ENCODE measurements at regions not wholly inside any gene's neighbourhood (a gene's known extent, or its start where the extent isn't known, plus 50 kb on each side); places are given as distances from the start of the nearest gene placed in this dataset.

DNA sequence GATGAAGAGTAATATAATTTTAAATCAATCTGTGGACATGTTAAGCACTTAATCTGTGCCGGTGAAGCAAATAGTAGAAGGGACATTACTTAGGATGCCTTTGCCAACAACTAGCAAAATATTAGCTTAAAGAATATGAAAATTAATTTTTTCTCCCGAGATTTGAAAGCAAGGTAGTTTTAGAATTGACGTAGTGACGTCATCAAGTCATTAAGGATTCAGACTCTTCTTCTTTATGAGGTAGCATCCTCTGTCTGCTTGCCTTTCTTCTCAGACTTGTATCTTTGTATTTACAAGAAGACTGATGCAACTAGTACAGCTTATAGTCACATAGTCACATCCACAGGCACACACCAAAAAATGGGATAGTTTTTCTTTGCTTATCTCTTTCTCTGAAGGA, 374.4 kb downstream of the MMUT start:
- Mint-ChIP-seq H3K4me1 (no peaks in the 10 kb centered on the region), H3K9me3 (peaks cover 11% of the 10 kb centered on the region), H3K27me3 (no peaks in the 10 kb centered on the region), H3K36me3 (no peaks in the 10 kb centered on the region), H3K4me3 (no peak overlapping the region), H3K27ac (no peak overlapping the region)
- no peak for ATAC-seq

DNA sequence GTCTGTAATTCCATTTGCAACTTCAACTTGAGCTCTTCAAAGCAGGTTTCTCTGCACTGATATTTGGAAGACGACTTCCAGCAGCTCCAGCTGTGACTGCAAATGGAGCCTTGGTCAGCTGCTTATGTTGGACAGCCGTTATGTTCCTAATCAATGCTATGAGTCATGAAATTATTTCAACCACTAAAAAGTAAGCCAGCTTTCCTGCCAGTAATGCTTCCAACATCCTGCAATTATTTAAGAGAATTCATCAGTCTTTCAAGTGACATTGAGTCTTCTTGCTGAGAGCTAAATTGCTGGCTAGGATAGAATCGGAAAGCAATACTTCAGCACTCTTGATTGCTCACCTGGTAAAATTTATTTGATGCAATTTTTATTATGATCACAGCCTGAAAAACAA, 375.7 kb downstream of the MMUT start:
- no peaks in the 10 kb centered on the region for H3K4me1 Mint-ChIP-seq
- H3K27me3 Mint-ChIP-seq: no peaks in the 10 kb centered on the region
- no peaks in the 10 kb centered on the region for H3K36me3 Mint-ChIP-seq
- H3K4me3 Mint-ChIP-seq: no peak overlapping the region
- no peak overlapping the region for H3K27ac Mint-ChIP-seq
- H3K9me3 Mint-ChIP-seq: peaks cover 10% of the 10 kb centered on the region
- ATAC-seq: no peak

DNA sequence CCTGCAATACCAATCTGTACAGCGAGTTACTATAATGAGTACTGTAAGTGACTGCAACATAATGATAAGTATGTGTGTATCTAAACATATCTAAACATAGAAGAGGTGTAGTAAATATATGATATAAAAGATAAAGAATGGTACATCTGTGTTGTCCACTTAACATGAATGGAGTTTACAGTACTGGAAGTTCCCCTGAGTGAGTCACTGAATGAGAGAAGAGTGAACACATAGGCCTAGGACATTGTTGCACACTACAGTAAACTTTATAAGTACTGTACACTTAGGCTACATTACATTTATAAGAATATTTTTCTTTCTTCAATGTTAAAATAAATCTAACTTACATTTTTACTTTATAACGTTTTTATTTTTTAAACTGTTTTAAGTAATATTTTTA, 380.4 kb downstream of the MMUT start:
- ATAC-seq: no peak
- H3K27me3 Mint-ChIP-seq: no peaks in the 10 kb centered on the region
- H3K36me3 Mint-ChIP-seq: no peaks in the 10 kb centered on the region
- H3K4me1 Mint-ChIP-seq: no peaks in the 10 kb centered on the region
- no peak overlapping the region for H3K27ac Mint-ChIP-seq
- no peak overlapping the region for H3K4me3 Mint-ChIP-seq
- H3K9me3 Mint-ChIP-seq: peaks cover 17% of the 10 kb centered on the region

GRCh38 chr6:49072885-49073620, 390.0 kb downstream of the MMUT start:
- Mint-ChIP-seq H3K4me1 (no peaks in the 10 kb centered on the region), H3K4me3 (no peak overlapping the region), H3K9me3 (peaks cover 15% of the 10 kb centered on the region), H3K27me3 (no peaks in the 10 kb centered on the region), H3K36me3 (no peaks in the 10 kb centered on the region), H3K27ac (no peak overlapping the region)
- ATAC-seq: no peak

- H3K36me3 Mint-ChIP-seq: no peaks in the 10 kb centered on the region
- no peak for ATAC-seq
- no peaks in the 10 kb centered on the region for H3K27me3 Mint-ChIP-seq
- peaks cover 17% of the 10 kb centered on the region for H3K9me3 Mint-ChIP-seq
- H3K4me3 Mint-ChIP-seq: no peak overlapping the region
- no peak overlapping the region for H3K27ac Mint-ChIP-seq
- H3K4me1 Mint-ChIP-seq: no peaks in the 10 kb centered on the region
Measured at GRCh38 chr6:49072146-49072545, 390.9 kb downstream of the MMUT start.

- H3K36me3 Mint-ChIP-seq: no peaks in the 10 kb centered on the region
- peaks cover 26% of the 10 kb centered on the region for H3K9me3 Mint-ChIP-seq
- no peaks in the 10 kb centered on the region for H3K27me3 Mint-ChIP-seq
- H3K4me1 Mint-ChIP-seq: no peaks in the 10 kb centered on the region
- H3K27ac Mint-ChIP-seq: no peak overlapping the region
- no peak for ATAC-seq
- H3K4me3 Mint-ChIP-seq: no peak overlapping the region
Measured at GRCh38 chr6:49070411-49070810, 392.6 kb downstream of the MMUT start.

GRCh38 chr6:49054311-49054710, 408.7 kb downstream of the MMUT start:
- Mint-ChIP-seq H3K4me1 (no peaks in the 10 kb centered on the region), H3K27me3 (no peaks in the 10 kb centered on the region), H3K27ac (no peak overlapping the region), H3K4me3 (no peak overlapping the region), H3K36me3 (no peaks in the 10 kb centered on the region), H3K9me3 (peaks cover 6% of the 10 kb centered on the region)
- ATAC-seq: no peak

DNA sequence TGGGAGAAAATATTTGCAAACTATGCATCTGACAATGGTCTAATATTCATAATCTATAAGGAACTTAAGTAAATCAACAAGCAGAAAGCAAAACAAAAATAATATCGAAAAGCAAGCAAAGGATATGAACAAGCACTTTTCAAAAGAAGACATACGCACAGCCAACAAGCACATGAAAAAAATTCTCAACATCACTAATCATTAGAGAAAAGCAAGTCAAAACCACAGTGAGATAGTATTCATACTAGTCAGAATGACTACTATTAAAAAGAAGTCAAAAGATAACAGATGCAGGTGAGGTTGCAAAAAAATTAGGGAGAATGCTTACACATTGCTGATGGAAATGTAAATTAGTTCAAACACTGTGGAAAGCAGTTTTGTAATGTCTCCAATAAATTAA, 410.2 kb downstream of the MMUT start:
- Mint-ChIP-seq H3K4me3 (no peak overlapping the region), H3K27me3 (no peaks in the 10 kb centered on the region), H3K27ac (no peak overlapping the region), H3K4me1 (no peaks in the 10 kb centered on the region), H3K36me3 (no peaks in the 10 kb centered on the region), H3K9me3 (peaks cover 6% of the 10 kb centered on the region)
- ATAC-seq: no peak

- no peaks in the 10 kb centered on the region for H3K36me3 Mint-ChIP-seq
- ATAC-seq: no peak
- no peaks in the 10 kb centered on the region for H3K27me3 Mint-ChIP-seq
- no peak overlapping the region for H3K4me3 Mint-ChIP-seq
- peaks cover 6% of the 10 kb centered on the region for H3K9me3 Mint-ChIP-seq
- no peaks in the 10 kb centered on the region for H3K4me1 Mint-ChIP-seq
- H3K27ac Mint-ChIP-seq: no peak overlapping the region
Measured at GRCh38 chr6:49051281-49051680, 411.8 kb downstream of the MMUT start.

DNA sequence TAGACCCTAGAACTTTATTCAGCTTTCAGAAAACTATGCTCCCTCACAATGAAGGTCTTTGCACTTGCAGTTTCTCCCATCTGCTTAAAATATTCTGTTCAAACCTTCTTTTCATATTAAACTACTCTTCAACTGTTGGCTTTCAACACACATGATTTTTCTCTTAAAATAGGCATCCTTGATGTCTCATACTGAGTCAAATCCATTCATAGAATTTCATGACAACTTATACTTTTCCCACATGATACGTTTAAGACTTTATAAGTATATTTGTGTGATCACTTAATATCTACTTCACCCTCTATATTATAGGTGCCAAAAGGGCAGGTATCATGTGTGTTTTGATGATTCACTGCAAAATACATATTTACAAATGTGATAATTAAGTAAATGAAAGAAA, 412.5 kb downstream of the MMUT start:
- no peak for ATAC-seq
- Mint-ChIP-seq H3K27me3 (no peaks in the 10 kb centered on the region), H3K4me3 (no peak overlapping the region), H3K4me1 (no peaks in the 10 kb centered on the region), H3K36me3 (no peaks in the 10 kb centered on the region), H3K27ac (no peak overlapping the region), H3K9me3 (peaks cover 8% of the 10 kb centered on the region)

- H3K27me3 Mint-ChIP-seq: no peaks in the 10 kb centered on the region
- peaks cover 13% of the 10 kb centered on the region for H3K9me3 Mint-ChIP-seq
- no peaks in the 10 kb centered on the region for H3K36me3 Mint-ChIP-seq
- no peak for ATAC-seq
- H3K4me3 Mint-ChIP-seq: no peak overlapping the region
- no peaks in the 10 kb centered on the region for H3K4me1 Mint-ChIP-seq
- no peak overlapping the region for H3K27ac Mint-ChIP-seq
Measured at GRCh38 chr6:49038294-49038822, 424.7 kb downstream of the MMUT start.

GRCh38 chr6:49030251-49031020, 432.6 kb downstream of the MMUT start:
- no peak overlapping the region for H3K4me3 Mint-ChIP-seq
- H3K27ac Mint-ChIP-seq: no peak overlapping the region
- H3K36me3 Mint-ChIP-seq: no peaks in the 10 kb centered on the region
- no peaks in the 10 kb centered on the region for H3K4me1 Mint-ChIP-seq
- H3K27me3 Mint-ChIP-seq: no peaks in the 10 kb centered on the region
- H3K9me3 Mint-ChIP-seq: peaks cover 4% of the 10 kb centered on the region
- ATAC-seq: no peak

- H3K4me1 Mint-ChIP-seq: no peaks in the 10 kb centered on the region
- H3K27me3 Mint-ChIP-seq: no peaks in the 10 kb centered on the region
- ATAC-seq: no peak
- H3K9me3 Mint-ChIP-seq: peaks cover 4% of the 10 kb centered on the region
- H3K27ac Mint-ChIP-seq: no peak overlapping the region
- H3K36me3 Mint-ChIP-seq: no peaks in the 10 kb centered on the region
- no peak overlapping the region for H3K4me3 Mint-ChIP-seq
Measured at GRCh38 chr6:49027644-49028043, 435.4 kb downstream of the MMUT start.

DNA sequence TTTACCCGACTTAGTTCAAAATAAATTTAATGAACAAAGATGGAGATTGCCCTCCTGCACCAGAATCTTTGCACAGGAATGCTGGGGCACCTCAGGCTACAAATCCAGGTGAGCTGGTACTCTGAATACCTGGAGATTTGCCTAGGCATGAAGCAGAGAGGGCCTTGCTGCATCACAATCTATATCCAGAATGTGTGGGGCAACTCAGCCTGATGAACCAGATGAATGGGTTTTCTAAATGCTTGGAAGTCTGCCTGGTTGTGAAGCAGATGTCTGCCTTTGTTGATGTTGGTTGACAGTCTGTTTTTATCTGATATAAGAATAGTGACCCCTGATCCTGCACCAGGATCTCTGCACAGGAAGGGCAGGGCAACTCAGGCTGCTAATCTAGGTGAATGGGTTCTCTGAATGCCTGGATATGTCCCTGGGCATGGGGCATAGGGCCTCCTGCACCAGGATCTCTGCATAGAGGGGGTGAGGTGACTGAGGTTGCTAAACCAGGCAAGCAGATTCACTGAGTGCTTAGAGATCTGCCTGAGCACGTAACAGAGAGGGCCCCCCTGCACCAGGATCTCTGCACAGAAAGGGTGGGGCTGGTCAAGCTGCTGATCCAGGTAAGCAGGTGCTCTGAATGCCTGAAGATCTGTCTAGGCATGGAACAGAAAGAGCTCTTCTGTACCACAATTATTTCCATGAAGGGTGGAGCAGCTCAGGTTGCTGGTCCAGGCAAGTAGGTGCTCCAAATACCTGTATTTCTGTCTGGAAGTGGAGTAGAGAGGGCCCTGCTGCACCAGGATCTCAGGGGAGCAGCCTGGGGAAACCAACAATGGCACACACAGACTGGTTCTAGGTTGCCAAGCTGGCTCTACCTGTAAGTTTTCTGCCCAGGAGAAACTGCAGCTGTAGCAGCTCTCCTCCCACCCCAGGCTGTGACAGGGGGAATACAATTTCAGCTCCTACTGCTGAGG, 437.5 kb downstream of the MMUT start:
- Mint-ChIP-seq H3K4me1 (no peaks in the 10 kb centered on the region), H3K9me3 (peaks cover 12% of the 10 kb centered on the region), H3K27ac (no peak overlapping the region), H3K27me3 (no peaks in the 10 kb centered on the region), H3K4me3 (no peak overlapping the region), H3K36me3 (no peaks in the 10 kb centered on the region)
- ATAC-seq: no peak

- Mint-ChIP-seq H3K9me3 (peaks cover 9% of the 10 kb centered on the region), H3K27ac (no peak overlapping the region), H3K27me3 (no peaks in the 10 kb centered on the region), H3K36me3 (no peaks in the 10 kb centered on the region), H3K4me3 (no peak overlapping the region), H3K4me1 (no peaks in the 10 kb centered on the region)
- ATAC-seq: no peak
Measured at GRCh38 chr6:49004801-49005200, 458.3 kb downstream of the MMUT start.

Data from stimulated activated memory B cell treated with anti-CD40 and anti-IgM and Interleukin-4, amounts not matched to agents 10 μg/mL and 1 μg/mL and 100 μg/mL, for 72 hours (primary cell).